HFFc6 (cell line): ENCODE measurements at regions not wholly inside any gene's neighbourhood (a gene's known extent, or its start where the extent isn't known, plus 50 kb on each side); places are given as distances from the start of the nearest gene placed in this dataset.

Source experiments
- DNase-seq: peaks from one replicate; pipeline ENCODE4 v3.0.0-alpha.2; 2018
- H3K27ac Mint-ChIP-seq: 2 replicates; pipeline ENCODE4 v1.8.0; 2020; ENCODE audit warnings: mild to moderate bottlenecking, mixed read lengths
- H3K27me3 Mint-ChIP-seq: 2 replicates; pipeline ENCODE4 v1.8.0; 2021; ENCODE audit warnings: mild to moderate bottlenecking, moderate library complexity, mixed read lengths; ENCODE audit not compliant: insufficient read depth
- H3K36me3 Mint-ChIP-seq: 2 replicates; pipeline ENCODE4 v1.8.0; 2021; ENCODE audit warnings: low read depth, mixed read lengths
- H3K4me1 Mint-ChIP-seq: 2 replicates; pipeline ENCODE4 v1.8.0; 2020; ENCODE audit warnings: low read depth, mixed read lengths
- H3K4me3 Mint-ChIP-seq: 2 replicates; pipeline ENCODE4 v1.8.0; 2020; ENCODE audit warnings: mild to moderate bottlenecking, moderate library complexity, mixed read lengths
- H3K9me3 Mint-ChIP-seq: 2 replicates; pipeline ENCODE4 v1.8.0; 2020; ENCODE audit warnings: mild to moderate bottlenecking, mixed read lengths
- CTCF ChIP-seq: fragments of 200-600 bp; sonication (generic); IDR thresholded peaks from 2 replicates; pipeline ENCODE4 v1.5.0; 2021; ENCODE audit warnings: antibody characterized with exemption, mild to moderate bottlenecking

- Mint-ChIP-seq H3K36me3 (no peaks in the 10 kb centered on the region), H3K27me3 (peaks cover 4% of the 10 kb centered on the region), H3K27ac (no peak overlapping the region), H3K4me1 (no peaks in the 10 kb centered on the region), H3K9me3 (peaks cover 12% of the 10 kb centered on the region), H3K4me3 (no peak overlapping the region)
- no peak for TF ChIP-seq CTCF
- DNase-seq = no peak
These were observed 198.0 kb upstream of the RTL1 start for GRCh38 chr14:101101456-101102056.

GRCh38 chr14:101102875-101103274 is 199.4 kb upstream of the RTL1 start:
- H3K36me3 Mint-ChIP-seq = no peaks in the 10 kb centered on the region
- peaks cover 6% of the 10 kb centered on the region for H3K27me3 Mint-ChIP-seq
- H3K4me1 Mint-ChIP-seq = no peaks in the 10 kb centered on the region
- DNase-seq = no peak
- H3K27ac Mint-ChIP-seq = no peak overlapping the region
- TF ChIP-seq CTCF = no peak
- H3K4me3 Mint-ChIP-seq = no peak overlapping the region
- peaks cover 12% of the 10 kb centered on the region for H3K9me3 Mint-ChIP-seq

GRCh38 chr14:101103321-101103901 is 199.9 kb upstream of the RTL1 start:
- no peak for TF ChIP-seq CTCF
- Mint-ChIP-seq H3K27ac (no peak overlapping the region), H3K9me3 (peaks cover 12% of the 10 kb centered on the region), H3K4me1 (no peaks in the 10 kb centered on the region), H3K4me3 (no peak overlapping the region), H3K27me3 (peaks cover 7% of the 10 kb centered on the region), H3K36me3 (no peaks in the 10 kb centered on the region)
- no peak for DNase-seq

- H3K27me3 Mint-ChIP-seq = peaks cover 8% of the 10 kb centered on the region
- DNase-seq = no peak
- H3K9me3 Mint-ChIP-seq = peaks cover 8% of the 10 kb centered on the region
- TF ChIP-seq CTCF = no peak
- no peak overlapping the region for H3K27ac Mint-ChIP-seq
- H3K4me3 Mint-ChIP-seq = no peak overlapping the region
- H3K4me1 Mint-ChIP-seq = no peaks in the 10 kb centered on the region
- H3K36me3 Mint-ChIP-seq = no peaks in the 10 kb centered on the region
These were observed 201.0 kb upstream of the RTL1 start for GRCh38 chr14:101104485-101104884.

GRCh38 chr14:101105045-101105444 is 201.5 kb upstream of the RTL1 start:
- Mint-ChIP-seq H3K9me3 (peaks cover 3% of the 10 kb centered on the region; the same call in 1 of the 2 replicates), H3K4me1 (no peaks in the 10 kb centered on the region), H3K36me3 (no peaks in the 10 kb centered on the region), H3K27ac (no peak overlapping the region), H3K27me3 (peaks cover 9% of the 10 kb centered on the region), H3K4me3 (no peak overlapping the region)
- TF ChIP-seq CTCF = no peak
- DNase-seq = no peak
